GM12878 (cell line): ENCODE measurements at regions not wholly inside any gene's neighbourhood (a gene's known extent, or its start where the extent isn't known, plus 50 kb on each side); places are given as distances from the start of the nearest gene placed in this dataset.

Source experiments
- ATAC-seq: fragments of 200-7000 bp; cut with Tn5 transposase; 3 replicates; pipeline ENCODE4 v1.9.1; 2020; ENCODE audit warnings: mild to moderate bottlenecking, moderate library complexity
- BruUV-seq: library from RNA; stranded (reverse); fragments of 400-500 nt; replicated peaks from 2 replicates; lab custom pipeline; 2021; lab: Mats Ljungman, UMichigan
- CTCF ChIA-PET: fragments of 300-600 bp; sonication (Branson Sonifier 250); formaldehyde crosslinking; extraction: SDS; loops from one replicate; lab custom pipeline; 2021; ENCODE audit warnings: inconsistent platforms; lab: Yijun Ruan, JAX
- POLR2A ChIA-PET: fragments of 350-600 bp; formaldehyde crosslinking; extraction: SDS; loops from one replicate; lab custom pipeline; 2021; ENCODE audit warnings: inconsistent platforms; lab: Charles Lee
- RAD21 ChIA-PET: fragments of 300-600 bp; sonication (Branson Sonifier 250); formaldehyde crosslinking; loops from one replicate; lab custom pipeline; 2023; ENCODE audit warnings: antibody characterized with exemption; ENCODE audit not compliant: unreplicated experiment; lab: Charles Lee
- SMC1A ChIA-PET: fragments of 300-600 bp; sonication (Branson Sonifier 250); formaldehyde crosslinking; loops from one replicate; lab custom pipeline; 2023; ENCODE audit not compliant: unreplicated experiment, uncharacterized antibody; lab: Charles Lee
- DNase-seq: peaks from one replicate; pipeline ENCODE4 v3.0.0-alpha.2; 2011; ENCODE audit warnings: low read depth, low spot score
- FAIRE-seq: peaks from 3 replicates; lab custom pipeline; 2011; peaks lifted over from hg19 to GRCh38; lab: Jason Lieb, UNC
- H2AFZ ChIP-seq: 2 replicates; pipeline ENCODE4 v1.6.0; 2011; ENCODE audit warnings: low read depth, low read length, control low read depth; ENCODE audit not compliant: control insufficient read depth
- H3K27ac ChIP-seq: 2 replicates; pipeline ENCODE4 v1.5.1; 2011; ENCODE audit warnings: control low read depth; ENCODE audit not compliant: control insufficient read depth, insufficient read depth
- H3K27me3 ChIP-seq, 2 experiments: replicated peaks in 1 of 2; 2 replicates each; pipeline versions ENCODE4 v1.6.0 to v1.6.1; 2011; ENCODE audit warnings: low read length in 1 of 2; ENCODE audit not compliant: control insufficient read depth in 2 of 2, insufficient read depth in 2 of 2
- H3K36me3 ChIP-seq, 2 experiments: 2 replicates each; pipeline ENCODE4 v1.5.1; 2011; ENCODE audit warnings: low read length in 1 of 2; ENCODE audit not compliant: control insufficient read depth in 2 of 2, insufficient read depth in 2 of 2
- H3K4me1 ChIP-seq: 2 replicates; pipeline ENCODE4 v1.6.1; 2011; ENCODE audit warnings: mild to moderate bottlenecking, low read length, moderate library complexity, mixed read lengths; ENCODE audit not compliant: control insufficient read depth, insufficient read depth
- H3K4me2 ChIP-seq: 2 replicates; pipeline ENCODE4 v1.6.0; 2011; ENCODE audit warnings: control low read depth; ENCODE audit not compliant: control insufficient read depth, insufficient read depth
- H3K4me3 ChIP-seq: fragments of 200-600 bp; sonication (generic); 2 replicates; pipeline ENCODE4 v1.5.1; 2016
- H3K79me2 ChIP-seq: 2 replicates; pipeline ENCODE4 v1.6.0; 2011; ENCODE audit warnings: low read length; ENCODE audit not compliant: control insufficient read depth, insufficient read depth
- H3K9ac ChIP-seq: 2 replicates; pipeline ENCODE4 v1.8.0; 2011; ENCODE audit warnings: low read length, control low read depth, mixed read lengths; ENCODE audit not compliant: control insufficient read depth, insufficient read depth
- H3K9me3 ChIP-seq: replicated peaks from 3 replicates; pipeline ENCODE4 v1.5.1; 2011; ENCODE audit warnings: mild to moderate bottlenecking, low read length; ENCODE audit not compliant: control insufficient read depth, insufficient read depth
- H4K20me1 ChIP-seq: 2 replicates; pipeline ENCODE4 v1.6.0; 2011; ENCODE audit not compliant: control insufficient read depth, insufficient read depth
- HCFC1 ChIP-seq: fragments of 150-350 bp; IDR thresholded peaks from 2 replicates; pipeline ENCODE4 v1.6.1; 2014; ENCODE audit warnings: low read length
- RB1 ChIP-seq: fragments of 450-650 bp; formaldehyde crosslinking; IDR thresholded peaks from 2 replicates; pipeline ENCODE4 v1.6.1; 2017; ENCODE audit warnings: mild to moderate bottlenecking, borderline replicate concordance
- RBBP5 ChIP-seq: fragments of 200-600 bp; sonication (generic); conservative IDR thresholded peaks from 2 replicates; pipeline ENCODE4 v1.6.1; 2016
- RELA ChIP-seq: fragments of 450-650 bp; IDR thresholded peaks from 2 replicates; pipeline ENCODE4 v1.8.0; 2014; ENCODE audit warnings: borderline replicate concordance; ENCODE audit not compliant: partially characterized antibody
- SPI1 ChIP-seq: IDR thresholded peaks from 2 replicates; pipeline ENCODE4 v1.6.1; 2011; ENCODE audit warnings: low read depth, mild to moderate bottlenecking, low read length, moderate library complexity, borderline replicate concordance; ENCODE audit not compliant: insufficient read depth
- TARDBP ChIP-seq: IDR thresholded peaks from 2 replicates; pipeline ENCODE4 v1.6.1; 2016; ENCODE audit warnings: borderline replicate concordance
- YBX1 ChIP-seq: fragments of 450-650 bp; IDR thresholded peaks from 2 replicates; pipeline ENCODE4 v1.6.1; 2016; ENCODE audit warnings: antibody characterized with exemption
- ZBTB4 ChIP-seq: fragments of 450-650 bp; formaldehyde crosslinking; IDR thresholded peaks from 2 replicates; pipeline ENCODE4 v1.4.0; 2022; ENCODE audit warnings: mild to moderate bottlenecking, moderate library complexity
- WGBS: methylation state at CpG from one replicate; pipeline ENCODE4 v1.1.6; 2016; ENCODE audit warnings: low lambda C conversion rate; ENCODE audit not compliant: insufficient replicate concordance, insufficient coverage; ENCODE audit errors: missing lambda C conversion rate; 5-methylcytosine and 5-hydroxymethylcytosine counted together
- in situ Hi-C: fragments of 300-500 bp; cut with MboI; formaldehyde crosslinking; loops from 9 replicates; pipeline ENCODE4 v1.14.3; 2018; ENCODE audit warnings: mixed read lengths
- intact Hi-C: fragments of 100-400 bp; cut with micrococcal nuclease; formaldehyde crosslinking; loops from one replicate; pipeline ENCODE4 v1.14.2; 2022; ENCODE audit not compliant: unreplicated experiment

DNA sequence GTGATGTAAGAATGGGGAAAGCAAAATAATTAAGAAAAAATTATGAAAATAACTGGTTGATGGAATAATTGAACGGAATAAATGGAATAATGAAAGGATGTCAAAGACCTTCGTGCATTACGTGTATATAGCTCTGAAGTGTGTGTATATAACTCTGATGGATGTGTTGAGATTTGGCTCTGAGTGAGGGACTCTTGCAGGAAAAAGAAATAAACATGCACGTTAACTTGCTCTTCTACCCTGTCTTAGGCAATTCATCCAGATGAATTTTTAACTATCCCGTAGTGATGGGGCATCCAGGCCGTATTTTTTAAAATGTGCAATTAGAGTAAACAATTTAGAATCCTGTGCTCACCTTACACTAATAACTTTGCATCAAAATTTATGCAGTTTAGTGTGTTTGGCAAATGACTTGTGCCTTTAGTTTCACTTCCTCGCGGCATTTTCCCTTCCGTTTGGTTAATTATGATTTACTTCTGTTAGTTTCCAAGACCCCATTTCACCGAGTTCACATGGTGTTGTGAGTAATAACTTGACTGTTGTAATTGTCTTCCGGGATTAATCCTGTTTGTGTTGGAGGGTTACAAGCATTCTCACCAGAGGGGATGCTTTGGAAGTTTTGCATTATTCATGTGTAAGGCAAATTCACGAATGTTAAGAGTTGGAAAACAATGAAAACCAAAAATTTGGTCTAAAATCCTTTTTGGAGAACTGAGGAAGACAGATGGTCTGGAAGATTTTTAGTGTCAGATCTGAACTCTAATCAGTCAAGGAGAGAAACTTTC lies 256.5 kb upstream of the FAT1 start (continued):
- TF ChIP-seq RB1, result no peak
- TF ChIP-seq, all 136 proteins: peak for 0

- Histone ChIP-seq H3K4me1 (no peaks in the 10 kb centered on the region), H4K20me1 (no peaks in the 10 kb centered on the region), H3K4me2 (no peak overlapping the region), H3K36me3 (no peaks in the 10 kb centered on the region), H3K79me2 (no peaks in the 10 kb centered on the region), H2AFZ (no peak overlapping the region), H3K9me3 (no peaks in the 10 kb centered on the region), H3K4me3 (no peak overlapping the region), H3K27me3 (no peaks in the 10 kb centered on the region), H3K9ac (no peak overlapping the region), H3K27ac (no peak overlapping the region)
- BruUV-seq, result no TSS peak
- intact Hi-C loops, result no loop called here
- in situ Hi-C loops, result no loop called here
- ATAC-seq, result no peak
- SMC1A ChIA-PET, result no interaction called here
- WGBS, result 0% methylated on average over 2 of the region's 2 CpGs
- CTCF ChIA-PET, result no interaction called here
- TF ChIP-seq YBX1 (no peak), HCFC1 (no peak), ZBTB4 (CRISPR knock-in tag) (no peak), SPI1 (no peak), RBBP5 (no peak), TARDBP (no peak), RELA (no peak)
- DNase-seq, result no peak
- POLR2A ChIA-PET, result no interaction called here
- RAD21 ChIA-PET, result no interaction called here
- no peak for FAIRE-seq
These were observed 257.5 kb upstream of the FAT1 start for GRCh38 chr4:186981161-186981560.
